H1 (cell line): ENCODE measurements at regions not wholly inside any gene's neighbourhood (a gene's known extent, or its start where the extent isn't known, plus 50 kb on each side); places are given as distances from the start of the nearest gene placed in this dataset.

Source experiments
- BCL11A ChIP-seq, 2 experiments: IDR thresholded peaks; one replicate each; pipeline ENCODE4 v1.6.1; 2011; ENCODE audit warnings: low read depth in 2 of 2, low read length in 2 of 2, mild to moderate bottlenecking in 2 of 2
- RXRA ChIP-seq: IDR thresholded peaks from 2 replicates; pipeline ENCODE4 v1.6.1; 2011; ENCODE audit warnings: low read depth, mild to moderate bottlenecking, low read length, moderate library complexity; ENCODE audit not compliant: insufficient read depth
- SP4 ChIP-seq: IDR thresholded peaks from 2 replicates; pipeline ENCODE4 v1.6.1; 2012; ENCODE audit warnings: low read length, inconsistent platforms

DNA sequence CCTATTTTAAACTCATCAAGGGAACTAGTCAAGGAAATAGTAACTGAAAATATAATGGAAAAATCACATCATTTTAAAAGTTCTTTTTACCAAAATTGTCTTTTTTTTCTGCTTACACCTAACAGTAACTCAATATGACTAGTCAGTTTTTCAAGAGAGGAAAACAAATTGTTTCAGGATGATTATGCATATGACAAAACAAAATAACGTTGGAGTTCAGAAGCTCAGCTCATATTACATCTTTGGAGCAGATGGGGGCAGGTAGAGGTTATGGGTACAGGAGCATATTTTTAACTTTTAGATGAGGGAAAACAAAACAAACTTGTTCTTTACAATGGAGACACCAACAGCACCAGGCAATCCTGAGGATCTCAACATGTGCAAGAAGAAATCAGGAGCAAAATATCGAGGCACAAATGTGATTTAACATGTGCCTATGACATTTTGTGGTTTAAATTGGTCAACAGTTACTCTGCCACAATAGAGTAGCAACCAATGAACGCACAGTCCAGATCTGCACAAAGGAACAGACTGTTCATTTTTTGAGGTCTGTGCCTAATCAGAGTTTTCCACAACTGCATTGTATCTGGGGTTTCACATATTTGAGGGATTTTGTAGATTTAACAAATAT lies 659.0 kb downstream of the ANXA1 start (continued):
- TF ChIP-seq BCL11A (IDR thresholded peaks at IDR 0.05; ENCODE audit: low read depth in 2 of 2, low read length in 2 of 2) (no peak), SP4 (no peak), RXRA (no peak)
